OCI-LY3 (cell line): ENCODE measurements at regions not wholly inside any gene's neighbourhood (a gene's known extent, or its start where the extent isn't known, plus 50 kb on each side); places are given as distances from the start of the nearest gene placed in this dataset.

Experiments used
- CTCF ChIP-seq: fragments of 200-600, 300-600 bp; sonication (generic); IDR thresholded peaks from 2 replicates; pipeline ENCODE4 v1.5.1; 2014; ENCODE audit warnings: antibody characterized with exemption, low read length, low read depth
- EZH2phosphoT487 ChIP-seq: fragments of 200-600 bp; shearing (Covaris generic); IDR thresholded peaks from 2 replicates; pipeline ENCODE4 v1.6.1; 2018; ENCODE audit warnings: antibody characterized with exemption, mixed run types, low read depth

- TF ChIP-seq CTCF (no peak), EZH2phosphoT487 (no peak)
Measured at GRCh38 chr3:22862111-22862510, 341.0 kb upstream of the UBE2E2 start.
